ENCODE measurements at regions not wholly inside any gene's neighbourhood (a gene's known extent, or its start where the extent isn't known, plus 50 kb on each side); places are given as distances from the start of the nearest gene placed in this dataset.

GRCh38 chr15:70342554-70343548 is 245.1 kb upstream of the TLE3 start:
- Mint-ChIP-seq H3K4me1 (ENCODE audit: low read depth) (no peaks in the 10 kb centered on the region), H3K27me3 (no peaks in the 10 kb centered on the region), H3K9me3 (no peaks in the 10 kb centered on the region), H3K4me3 (no peak overlapping the region), H3K27ac (no peak overlapping the region), H3K36me3 (no peaks in the 10 kb centered on the region)
- intact Hi-C loops (cut with micrococcal nuclease) = no loop called here
- POLR2A ChIA-PET = no interaction called here
- CTCF ChIA-PET = no interaction called here
- no peak for DNase-seq

- Mint-ChIP-seq H3K27ac (no peak overlapping the region), H3K9me3 (no peaks in the 10 kb centered on the region), H3K4me3 (no peak overlapping the region), H3K36me3 (no peaks in the 10 kb centered on the region), H3K27me3 (no peaks in the 10 kb centered on the region), H3K4me1 (ENCODE audit: low read depth) (no peaks in the 10 kb centered on the region)
- POLR2A ChIA-PET = no interaction called here
- intact Hi-C loops (cut with micrococcal nuclease) = no loop called here
- no peak for DNase-seq
- CTCF ChIA-PET = no interaction called here
Measured at GRCh38 chr15:70342141-70342540, 244.4 kb upstream of the TLE3 start.

GRCh38 chr15:70341566-70341965 is 243.8 kb upstream of the TLE3 start:
- H3K27me3 Mint-ChIP-seq = peaks cover 3% of the 10 kb centered on the region
- H3K27ac Mint-ChIP-seq = no peak overlapping the region
- DNase-seq = no peak
- CTCF ChIA-PET = no interaction called here
- no peaks in the 10 kb centered on the region for H3K9me3 Mint-ChIP-seq
- H3K4me3 Mint-ChIP-seq = no peak overlapping the region
- intact Hi-C loops (cut with micrococcal nuclease) = no loop called here
- H3K4me1 Mint-ChIP-seq (ENCODE audit: low read depth) = no peaks in the 10 kb centered on the region
- POLR2A ChIA-PET = no interaction called here
- no peaks in the 10 kb centered on the region for H3K36me3 Mint-ChIP-seq

- Mint-ChIP-seq H3K4me1 (ENCODE audit: low read depth) (no peaks in the 10 kb centered on the region), H3K9me3 (peaks cover 5% of the 10 kb centered on the region), H3K36me3 (no peaks in the 10 kb centered on the region), H3K4me3 (no peak overlapping the region), H3K27me3 (peaks cover 10% of the 10 kb centered on the region), H3K27ac (no peak overlapping the region)
- POLR2A ChIA-PET = no interaction called here
- intact Hi-C loops (cut with micrococcal nuclease) = no loop called here
- CTCF ChIA-PET = no interaction called here
- DNase-seq = no peak
Measured at GRCh38 chr15:70340494-70340870, 242.8 kb upstream of the TLE3 start.

- no peak overlapping the region for H3K27ac Mint-ChIP-seq
- ChIA-PET POLR2A (no interaction called here), CTCF (no interaction called here)
- intact Hi-C loops (cut with micrococcal nuclease) = no loop called here
- peaks cover 9% of the 10 kb centered on the region for H3K9me3 Mint-ChIP-seq
- peaks cover 10% of the 10 kb centered on the region for H3K27me3 Mint-ChIP-seq
- no peaks in the 10 kb centered on the region for H3K4me1 Mint-ChIP-seq (ENCODE audit: low read depth)
- no peaks in the 10 kb centered on the region for H3K36me3 Mint-ChIP-seq
- DNase-seq = no peak
- no peak overlapping the region for H3K4me3 Mint-ChIP-seq
Measured at GRCh38 chr15:70339571-70340493, 242.1 kb upstream of the TLE3 start.

GRCh38 chr15:70337277-70338186 is 239.8 kb upstream of the TLE3 start:
- peaks cover 3% of the 10 kb centered on the region for H3K36me3 Mint-ChIP-seq
- H3K27ac Mint-ChIP-seq = no peak overlapping the region
- H3K9me3 Mint-ChIP-seq = peaks cover 26% of the 10 kb centered on the region
- intact Hi-C loops (cut with micrococcal nuclease) = no loop called here
- no peak overlapping the region for H3K4me3 Mint-ChIP-seq
- ChIA-PET CTCF (no interaction called here), POLR2A (no interaction called here)
- H3K27me3 Mint-ChIP-seq = peaks cover 13% of the 10 kb centered on the region
- DNase-seq = no peak
- H3K4me1 Mint-ChIP-seq (ENCODE audit: low read depth) = no peaks in the 10 kb centered on the region

GRCh38 chr15:70336425-70337009 is 238.8 kb upstream of the TLE3 start:
- POLR2A ChIA-PET = no interaction called here
- Mint-ChIP-seq H3K4me1 (ENCODE audit: low read depth) (no peaks in the 10 kb centered on the region), H3K27ac (no peak overlapping the region), H3K4me3 (no peak overlapping the region), H3K27me3 (peaks cover 13% of the 10 kb centered on the region), H3K9me3 (peaks cover 28% of the 10 kb centered on the region), H3K36me3 (peaks cover 3% of the 10 kb centered on the region)
- no peak for DNase-seq
- intact Hi-C loops (cut with micrococcal nuclease) = no loop called here
- CTCF ChIA-PET = no interaction called here

- CTCF ChIA-PET = no interaction called here
- intact Hi-C loops (cut with micrococcal nuclease) = no loop called here
- H3K27ac Mint-ChIP-seq = no peak overlapping the region
- H3K4me1 Mint-ChIP-seq (ENCODE audit: low read depth) = no peaks in the 10 kb centered on the region
- H3K9me3 Mint-ChIP-seq = peaks cover 30% of the 10 kb centered on the region
- no peak overlapping the region for H3K4me3 Mint-ChIP-seq
- peaks cover 15% of the 10 kb centered on the region for H3K27me3 Mint-ChIP-seq
- peaks cover 3% of the 10 kb centered on the region for H3K36me3 Mint-ChIP-seq
- POLR2A ChIA-PET = no interaction called here
- no peak for DNase-seq
Measured at GRCh38 chr15:70334286-70334685, 236.6 kb upstream of the TLE3 start.

GRCh38 chr15:70329179-70329578 is 231.5 kb upstream of the TLE3 start:
- Mint-ChIP-seq H3K9me3 (peaks cover 15% of the 10 kb centered on the region), H3K36me3 (no peaks in the 10 kb centered on the region), H3K4me1 (ENCODE audit: low read depth) (no peaks in the 10 kb centered on the region), H3K4me3 (no peak overlapping the region), H3K27me3 (peaks cover 8% of the 10 kb centered on the region), H3K27ac (no peak overlapping the region)
- ChIA-PET POLR2A (no interaction called here), CTCF (no interaction called here)
- no peak for DNase-seq
- intact Hi-C loops (cut with micrococcal nuclease) = no loop called here

GRCh38 chr15:70328679-70329115 is 231.0 kb upstream of the TLE3 start:
- ChIA-PET POLR2A (no interaction called here), CTCF (no interaction called here)
- intact Hi-C loops (cut with micrococcal nuclease) = no loop called here
- Mint-ChIP-seq H3K9me3 (peaks cover 10% of the 10 kb centered on the region), H3K4me1 (ENCODE audit: low read depth) (no peaks in the 10 kb centered on the region), H3K4me3 (no peak overlapping the region), H3K27ac (no peak overlapping the region), H3K36me3 (no peaks in the 10 kb centered on the region), H3K27me3 (peaks cover 8% of the 10 kb centered on the region)
- no peak for DNase-seq

- Mint-ChIP-seq H3K4me1 (ENCODE audit: low read depth) (no peaks in the 10 kb centered on the region), H3K27ac (no peak overlapping the region), H3K36me3 (no peaks in the 10 kb centered on the region), H3K27me3 (peaks cover 8% of the 10 kb centered on the region), H3K9me3 (peaks cover 5% of the 10 kb centered on the region), H3K4me3 (no peak overlapping the region)
- POLR2A ChIA-PET = no interaction called here
- CTCF ChIA-PET = no interaction called here
- DNase-seq = no peak
- intact Hi-C loops (cut with micrococcal nuclease) = no loop called here
Measured at GRCh38 chr15:70327856-70328678, 230.3 kb upstream of the TLE3 start.
